SK-N-SH (cell line): ENCODE measurements at regions not wholly inside any gene's neighbourhood (a gene's known extent, or its start where the extent isn't known, plus 50 kb on each side); places are given as distances from the start of the nearest gene placed in this dataset.
"Not testable (repeated sequence)": the region's sequence is repeated elsewhere in the genome, so short reads cannot be mapped to it uniquely, and the experiment has no call there.

Source experiments
- CTCF ChIA-PET: fragments of 300-600, 350-600 bp; formaldehyde crosslinking; extraction: SDS; loops from one replicate; lab custom pipeline; 2021; lab: Yijun Ruan, JAX
- POLR2A ChIA-PET: fragments of 350-600 bp; sonication (Branson Sonifier 250); formaldehyde crosslinking; extraction: SDS; loops from one replicate; lab custom pipeline; 2020; ENCODE audit warnings: antibody characterized with exemption, inconsistent platforms; lab: Yijun Ruan, JAX
- DNase-seq: peaks from one replicate; pipeline ENCODE4 v3.0.0; 2012
- H2AFZ ChIP-seq: fragments of 200-600 bp; sonication (generic); 2 replicates; pipeline ENCODE4 v1.8.1; 2016; ENCODE audit warnings: antibody characterized with exemption, mild to moderate bottlenecking, low read depth
- H3F3A ChIP-seq: fragments of 200-600 bp; sonication (generic); replicated peaks from 2 replicates; pipeline ENCODE3; 2016; ENCODE audit warnings: antibody characterized with exemption, mild to moderate bottlenecking; ENCODE audit not compliant: insufficient read depth
- H3K27ac ChIP-seq, 2 experiments: fragments of 200-500 bp in 1 of 2; fragments of 200-600 bp in 1 of 2; sonication (Bioruptor generic) in 1 of 2; sonication (generic), shearing (Covaris generic) in 1 of 2; 2 replicates each; pipeline versions ENCODE4 v1.5.1 to v1.6.1; 2014 to 2016; ENCODE audit warnings: low read depth in 2 of 2, inconsistent platforms in 1 of 2, low read length in 1 of 2, mild to moderate bottlenecking in 1 of 2, mixed read lengths in 1 of 2
- H3K27me3 ChIP-seq: fragments of 200-600 bp; sonication (generic), shearing (Covaris generic); 2 replicates; pipeline ENCODE4 v1.6.1; 2016; ENCODE audit warnings: mixed run types; ENCODE audit not compliant: insufficient read depth
- H3K36me3 ChIP-seq, 2 experiments: fragments of 200-500 bp in 1 of 2; fragments of 200-600 bp in 1 of 2; sonication (Bioruptor generic) in 1 of 2; sonication (generic) in 1 of 2; replicated peaks in 1 of 2; 2 replicates each; pipeline versions ENCODE3 to v1.5.1; 2014 to 2016; ENCODE audit warnings: low read length in 1 of 2, mild to moderate bottlenecking in 1 of 2; ENCODE audit not compliant: insufficient read depth in 2 of 2, control insufficient read depth in 1 of 2
- H3K4me1 ChIP-seq, 2 experiments: fragments of 200-500 bp in 1 of 2; fragments of 200-600 bp in 1 of 2; sonication (Bioruptor generic) in 1 of 2; sonication (generic), shearing (Covaris generic) in 1 of 2; 2 replicates each; pipeline versions ENCODE4 v1.5.1 to v1.6.1; 2014 to 2016; ENCODE audit warnings: low read depth in 1 of 2, low read length in 1 of 2, mixed run types in 1 of 2; ENCODE audit not compliant: insufficient read depth in 2 of 2, control insufficient read depth in 1 of 2
- H3K4me2 ChIP-seq: fragments of 200-600 bp; sonication (generic), shearing (Covaris generic); 2 replicates; pipeline ENCODE4 v1.6.1; 2017; ENCODE audit warnings: mixed run types
- H3K4me3 ChIP-seq, 2 experiments: fragments of 200-500 bp in 1 of 2; fragments of 200-600 bp in 1 of 2; sonication (Bioruptor generic) in 1 of 2; sonication (generic), shearing (Covaris generic) in 1 of 2; 2 replicates each; pipeline versions ENCODE4 v1.5.1 to v1.8.1; 2014 to 2016; ENCODE audit warnings: low read depth in 2 of 2, inconsistent platforms in 1 of 2, low read length in 1 of 2, mild to moderate bottlenecking in 1 of 2, mixed read lengths in 1 of 2, moderate library complexity in 1 of 2
- H3K79me2 ChIP-seq: fragments of 200-600 bp; sonication (generic); 2 replicates; pipeline ENCODE4 v1.8.1; 2017; ENCODE audit warnings: mild to moderate bottlenecking; ENCODE audit not compliant: insufficient read depth
- H3K9ac ChIP-seq: fragments of 200-600 bp; sonication (generic); 2 replicates; pipeline ENCODE4 v1.6.1; 2017; ENCODE audit warnings: mixed run types
- H3K9me2 ChIP-seq: fragments of 200-600 bp; sonication (generic); 2 replicates; pipeline ENCODE4 v1.6.1; 2017; ENCODE audit warnings: mixed run types
- H3K9me3 ChIP-seq: fragments of 200-600 bp; sonication (generic); 2 replicates; pipeline ENCODE4 v1.6.1; 2017; ENCODE audit warnings: mixed run types, mild to moderate bottlenecking, moderate library complexity
- H4K20me1 ChIP-seq: fragments of 200-600 bp; sonication (generic); 2 replicates; pipeline ENCODE4 v1.6.1; 2017; ENCODE audit warnings: mild to moderate bottlenecking, mixed run types; ENCODE audit not compliant: insufficient read depth
- CHD2 ChIP-seq: fragments of 150-350 bp; IDR thresholded peaks from 2 replicates; pipeline ENCODE4 v1.6.1; 2018; ENCODE audit warnings: low read length; ENCODE audit not compliant: partially characterized antibody
- ELF1 ChIP-seq: IDR thresholded peaks from 2 replicates; pipeline ENCODE4 v1.4.0; 2012
- EZH2phosphoT487 ChIP-seq: fragments of 200-600 bp; sonication (generic); IDR thresholded peaks from 2 replicates; pipeline ENCODE4 v1.6.1; 2017; ENCODE audit warnings: low read depth, mixed run types, mild to moderate bottlenecking, antibody characterized with exemption, moderate library complexity, borderline replicate concordance
- FOXM1 ChIP-seq: IDR thresholded peaks from 2 replicates; pipeline ENCODE4 v1.4.0; 2012; ENCODE audit warnings: low read depth, mild to moderate bottlenecking
- MEF2A ChIP-seq: IDR thresholded peaks from 2 replicates; pipeline ENCODE4 v1.4.0; 2012; ENCODE audit warnings: low read depth, borderline replicate concordance
- RAD21 ChIP-seq: IDR thresholded peaks from 2 replicates; pipeline ENCODE4 v1.6.1; 2012; ENCODE audit warnings: mild to moderate bottlenecking, low read length
- RXRA ChIP-seq: IDR thresholded peaks from 2 replicates; pipeline ENCODE4 v1.4.0; 2012; ENCODE audit warnings: low read depth, mild to moderate bottlenecking, borderline replicate concordance
- SIN3A ChIP-seq: IDR thresholded peaks from 2 replicates; pipeline ENCODE4 v1.6.1; 2012; ENCODE audit warnings: low read depth, mild to moderate bottlenecking, low read length, moderate library complexity, borderline replicate concordance
- WGBS: methylation state at CpG from one replicate; pipeline ENCODE4 v1.1.6; 2017; ENCODE audit warnings: low lambda C conversion rate; 5-methylcytosine and 5-hydroxymethylcytosine counted together
- TF ChIP-seq, protein P1 (sequence below): IDR thresholded peaks from 2 replicates; pipeline ENCODE4 v1.4.0; 2012; ENCODE audit warnings: low read depth
- TF ChIP-seq, protein P2 (sequence below): fragments of 200-600 bp; sonication (generic); IDR thresholded peaks from 2 replicates; pipeline ENCODE4 v1.6.1; 2017; ENCODE audit warnings: antibody characterized with exemption, mild to moderate bottlenecking, moderate library complexity

DNA sequence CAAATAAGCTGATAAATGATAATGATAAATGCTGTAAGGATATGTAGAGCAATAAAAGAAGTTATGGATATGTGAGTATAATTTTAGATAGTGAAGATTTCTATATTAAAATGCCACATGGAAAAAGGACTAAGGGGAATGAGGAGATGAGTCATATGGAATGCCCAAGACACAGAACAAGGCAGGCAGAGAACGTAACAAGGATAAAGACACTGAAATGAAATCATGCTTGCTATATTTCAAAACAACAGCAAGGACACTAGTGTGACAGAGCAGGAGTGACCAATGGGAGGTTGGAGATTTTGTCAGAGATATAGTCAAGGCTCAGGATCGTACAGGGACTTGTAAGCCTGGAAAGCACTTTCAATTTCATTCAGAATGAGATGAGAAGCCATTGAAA, 621.5 kb upstream of the SEMA6D start:
- DNase-seq = no peak
- 11% methylated on average over 2 of the region's 2 CpGs for WGBS

GRCh38 chr15:47098526-47098925, 618.8 kb upstream of the SEMA6D start:
- H3K9me3 ChIP-seq, DNase-seq, POLR2A ChIA-PET, H4K20me1 ChIP-seq, H3K4me2 ChIP-seq, H3K27me3 ChIP-seq, H3K9me2 ChIP-seq, H3K79me2 ChIP-seq, H3K4me3 ChIP-seq, H3F3A ChIP-seq, H2AFZ ChIP-seq, H3K27ac ChIP-seq, H3K4me1 ChIP-seq, H3K9ac ChIP-seq, H3K36me3 ChIP-seq, CTCF ChIA-PET: not testable (repeated sequence)

More for the DNA sequence above, 621.5 kb upstream of the SEMA6D start:
- Histone ChIP-seq H3K4me2 (no peak overlapping the region), H3F3A (no peaks in the 10 kb centered on the region), H2AFZ (no peak overlapping the region), H3K4me1 (no peaks in the 10 kb centered on the region), H3K36me3 (no peaks in the 10 kb centered on the region), H3K9me3 (no peaks in the 10 kb centered on the region; the same call in 1 of the 2 replicates), H3K79me2 (no peaks in the 10 kb centered on the region), H3K27me3 (no peaks in the 10 kb centered on the region), H3K4me3 (no peak overlapping the region), H4K20me1 (no peaks in the 10 kb centered on the region), H3K9ac (no peak overlapping the region), H3K27ac (no peak overlapping the region), H3K9me2 (no peaks in the 10 kb centered on the region)
- CTCF ChIA-PET = no interaction called here
- POLR2A ChIA-PET = no interaction called here
- TF ChIP-seq, protein P1, sequence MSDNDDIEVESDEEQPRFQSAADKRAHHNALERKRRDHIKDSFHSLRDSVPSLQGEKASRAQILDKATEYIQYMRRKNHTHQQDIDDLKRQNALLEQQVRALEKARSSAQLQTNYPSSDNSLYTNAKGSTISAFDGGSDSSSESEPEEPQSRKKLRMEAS = no peak
- TF ChIP-seq CHD2 = no peak
- no peak for TF ChIP-seq SIN3A
- TF ChIP-seq RXRA = no peak
- TF ChIP-seq FOXM1 = no peak
- no peak for TF ChIP-seq ELF1
- TF ChIP-seq, protein P2, sequence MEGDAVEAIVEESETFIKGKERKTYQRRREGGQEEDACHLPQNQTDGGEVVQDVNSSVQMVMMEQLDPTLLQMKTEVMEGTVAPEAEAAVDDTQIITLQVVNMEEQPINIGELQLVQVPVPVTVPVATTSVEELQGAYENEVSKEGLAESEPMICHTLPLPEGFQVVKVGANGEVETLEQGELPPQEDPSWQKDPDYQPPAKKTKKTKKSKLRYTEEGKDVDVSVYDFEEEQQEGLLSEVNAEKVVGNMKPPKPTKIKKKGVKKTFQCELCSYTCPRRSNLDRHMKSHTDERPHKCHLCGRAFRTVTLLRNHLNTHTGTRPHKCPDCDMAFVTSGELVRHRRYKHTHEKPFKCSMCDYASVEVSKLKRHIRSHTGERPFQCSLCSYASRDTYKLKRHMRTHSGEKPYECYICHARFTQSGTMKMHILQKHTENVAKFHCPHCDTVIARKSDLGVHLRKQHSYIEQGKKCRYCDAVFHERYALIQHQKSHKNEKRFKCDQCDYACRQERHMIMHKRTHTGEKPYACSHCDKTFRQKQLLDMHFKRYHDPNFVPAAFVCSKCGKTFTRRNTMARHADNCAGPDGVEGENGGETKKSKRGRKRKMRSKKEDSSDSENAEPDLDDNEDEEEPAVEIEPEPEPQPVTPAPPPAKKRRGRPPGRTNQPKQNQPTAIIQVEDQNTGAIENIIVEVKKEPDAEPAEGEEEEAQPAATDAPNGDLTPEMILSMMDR = no peak
- TF ChIP-seq MEF2A = no peak
- no peak for TF ChIP-seq EZH2phosphoT487
- no peak for TF ChIP-seq RAD21

- H3K9me2 ChIP-seq, H3K4me2 ChIP-seq, H3K4me3 ChIP-seq, H2AFZ ChIP-seq, H3F3A ChIP-seq, H3K9me3 ChIP-seq, H3K36me3 ChIP-seq, H3K27me3 ChIP-seq, H3K9ac ChIP-seq, H3K27ac ChIP-seq, H4K20me1 ChIP-seq, CTCF ChIA-PET, POLR2A ChIA-PET, H3K79me2 ChIP-seq, DNase-seq, H3K4me1 ChIP-seq: not testable (repeated sequence)
- WGBS = 20% methylated on average over 1 of the region's 6 CpGs
These were observed 617.5 kb upstream of the SEMA6D start for GRCh38 chr15:47099801-47100200.

- H3K9me3 ChIP-seq, H3K79me2 ChIP-seq, H3F3A ChIP-seq, H3K4me1 ChIP-seq, CTCF ChIA-PET, H2AFZ ChIP-seq, H4K20me1 ChIP-seq, POLR2A ChIA-PET, H3K4me2 ChIP-seq, H3K36me3 ChIP-seq, H3K27me3 ChIP-seq, H3K4me3 ChIP-seq, H3K9me2 ChIP-seq, DNase-seq, H3K27ac ChIP-seq, H3K9ac ChIP-seq: not testable (repeated sequence)
- WGBS = 45% methylated on average over 4 of the region's 4 CpGs
These were observed 608.5 kb upstream of the SEMA6D start for GRCh38 chr15:47108800-47109199.
